Thoracic aorta (tissue), 2 donors: ENCODE measurements at regions not wholly inside any gene's neighbourhood (a gene's known extent, or its start where the extent isn't known, plus 50 kb on each side); places are given as distances from the start of the nearest gene placed in this dataset.

Experiments used
- ATAC-seq: fragments of 150-250 bp; one replicate; pipeline ENCODE4 v1.8.0; 2017; ENCODE audit warnings: low read depth; ENCODE audit not compliant: insufficient number of reproducible peaks, low FRiP score
- DNase-seq: peaks from one replicate; pipeline ENCODE4 v3.0.0-alpha.2; 2020; ENCODE audit warnings: low spot score
- H3K27ac ChIP-seq, 2 donors: fragments of 200-600 bp; sonication (generic); 1 replicate in 1 of 2; 2 replicates in 1 of 2; pipeline ENCODE4 v1.5.1; 2016; ENCODE audit warnings: mild to moderate bottlenecking in 2 of 2, moderate library complexity in 2 of 2
- H3K27me3 ChIP-seq: fragments of 200-600 bp; sonication (generic); replicated peaks from 2 replicates; pipeline ENCODE4 v1.6.0; 2016; ENCODE audit warnings: mild to moderate bottlenecking; ENCODE audit not compliant: insufficient read depth
- H3K36me3 ChIP-seq: fragments of 200-600 bp; sonication (generic); one replicate; pipeline ENCODE4 v1.5.1; 2016
- H3K4me1 ChIP-seq, 2 donors: fragments of 200-600 bp; sonication (generic); 1 replicate in 1 of 2; 2 replicates in 1 of 2; pipeline versions ENCODE4 v1.5.1 to v1.6.0; 2016; ENCODE audit warnings: low read depth in 2 of 2, mild to moderate bottlenecking in 1 of 2; ENCODE audit not compliant: control insufficient read depth in 1 of 2
- H3K4me3 ChIP-seq: fragments of 200-600 bp; sonication (generic); 2 replicates; pipeline ENCODE4 v1.5.1; 2016; ENCODE audit warnings: mild to moderate bottlenecking
- H3K9me3 ChIP-seq: fragments of 200-600 bp; sonication (generic); 2 replicates; pipeline ENCODE4 v1.5.1; 2016
- TF ChIP-seq, protein P1 (sequence below): fragments of 200-600 bp; sonication (generic); IDR thresholded peaks from one replicate; pipeline ENCODE4 v1.5.1; 2019; ENCODE audit warnings: antibody characterized with exemption

DNA sequence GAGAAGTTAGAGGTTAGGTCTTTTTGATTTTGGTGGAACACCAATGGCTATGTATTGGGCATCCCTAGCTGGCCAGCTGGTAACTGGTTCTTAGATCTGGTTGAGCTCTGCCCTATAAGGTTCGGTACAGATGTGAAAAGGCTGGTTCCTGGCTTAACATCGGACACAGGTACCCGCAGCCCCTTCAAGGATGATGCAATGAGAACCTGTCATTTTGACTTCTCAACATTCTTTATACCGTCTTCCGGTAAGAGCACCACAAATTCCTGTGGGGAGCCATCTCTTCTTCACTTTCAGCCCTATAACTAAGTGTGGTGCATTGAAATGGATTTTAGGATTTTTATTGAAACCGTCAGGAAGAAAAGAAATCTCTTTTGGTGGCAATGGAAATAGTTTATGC, 222.8 kb downstream of the ADAMTS9 start:
- Histone ChIP-seq H3K27ac (no peak overlapping the region), H3K36me3 (no peaks in the 10 kb centered on the region), H3K27me3 (no peaks in the 10 kb centered on the region), H3K9me3 (no peaks in the 10 kb centered on the region), H3K4me3 (no peak overlapping the region), H3K4me1 (peaks cover 0 to 8% of the 10 kb centered on the region in 2 donors)
- ATAC-seq, result no peak
- no peak for DNase-seq
- TF ChIP-seq, protein P1, sequence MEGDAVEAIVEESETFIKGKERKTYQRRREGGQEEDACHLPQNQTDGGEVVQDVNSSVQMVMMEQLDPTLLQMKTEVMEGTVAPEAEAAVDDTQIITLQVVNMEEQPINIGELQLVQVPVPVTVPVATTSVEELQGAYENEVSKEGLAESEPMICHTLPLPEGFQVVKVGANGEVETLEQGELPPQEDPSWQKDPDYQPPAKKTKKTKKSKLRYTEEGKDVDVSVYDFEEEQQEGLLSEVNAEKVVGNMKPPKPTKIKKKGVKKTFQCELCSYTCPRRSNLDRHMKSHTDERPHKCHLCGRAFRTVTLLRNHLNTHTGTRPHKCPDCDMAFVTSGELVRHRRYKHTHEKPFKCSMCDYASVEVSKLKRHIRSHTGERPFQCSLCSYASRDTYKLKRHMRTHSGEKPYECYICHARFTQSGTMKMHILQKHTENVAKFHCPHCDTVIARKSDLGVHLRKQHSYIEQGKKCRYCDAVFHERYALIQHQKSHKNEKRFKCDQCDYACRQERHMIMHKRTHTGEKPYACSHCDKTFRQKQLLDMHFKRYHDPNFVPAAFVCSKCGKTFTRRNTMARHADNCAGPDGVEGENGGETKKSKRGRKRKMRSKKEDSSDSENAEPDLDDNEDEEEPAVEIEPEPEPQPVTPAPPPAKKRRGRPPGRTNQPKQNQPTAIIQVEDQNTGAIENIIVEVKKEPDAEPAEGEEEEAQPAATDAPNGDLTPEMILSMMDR, result no peak

DNA sequence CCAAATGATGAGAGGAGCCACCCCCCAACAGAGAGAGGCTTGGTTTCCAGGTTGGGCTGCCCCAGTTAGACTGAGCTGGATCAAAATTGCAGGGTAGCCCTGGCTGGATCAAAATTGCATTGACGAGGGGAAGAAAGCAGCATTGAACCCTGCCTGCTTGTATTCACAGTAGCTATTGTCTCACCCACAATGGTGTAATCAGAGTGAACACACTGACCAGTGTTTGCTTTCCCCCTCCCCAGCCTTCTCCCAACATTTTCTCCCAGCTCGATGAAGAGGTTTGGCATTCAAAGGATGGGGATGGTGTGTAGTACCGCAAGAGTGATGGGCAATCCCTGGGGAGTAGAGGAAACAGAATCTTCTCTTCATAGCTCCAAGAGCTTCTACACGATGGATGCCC, 223.8 kb downstream of the ADAMTS9 start:
- no peaks in the 10 kb centered on the region for H3K36me3 ChIP-seq
- peaks cover 0 to 8% of the 10 kb centered on the region in 2 donors for H3K4me1 ChIP-seq
- H3K4me3 ChIP-seq, result no peak overlapping the region
- no peak overlapping the region for H3K27ac ChIP-seq
- no peak for ATAC-seq
- DNase-seq, result no peak
- H3K27me3 ChIP-seq, result no peaks in the 10 kb centered on the region
- TF ChIP-seq, protein P1, result no peak
- no peaks in the 10 kb centered on the region for H3K9me3 ChIP-seq

DNA sequence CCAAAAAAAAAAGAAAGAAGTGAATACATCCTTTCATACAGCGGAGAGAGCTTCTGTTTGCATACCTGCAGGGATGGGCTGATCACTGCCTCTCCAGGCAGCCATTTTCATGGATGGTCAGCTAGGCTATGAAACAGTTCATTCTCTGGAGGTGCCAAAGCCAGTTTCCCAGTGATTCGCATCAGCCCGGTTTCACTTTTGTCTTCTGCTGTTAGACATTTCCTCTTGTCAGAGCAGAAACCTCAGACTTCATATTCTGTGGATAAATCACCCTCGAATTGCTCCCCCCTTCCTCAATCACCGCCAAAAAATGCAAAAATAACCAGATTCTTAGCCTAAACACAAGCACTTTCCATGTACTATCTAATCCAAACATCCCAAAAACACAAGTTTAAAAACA, 225.6 kb downstream of the ADAMTS9 start:
- no peak overlapping the region for H3K27ac ChIP-seq
- ATAC-seq, result no peak
- no peaks in the 10 kb centered on the region for H3K9me3 ChIP-seq
- no peak for DNase-seq
- peaks cover 0 to 8% of the 10 kb centered on the region in 2 donors for H3K4me1 ChIP-seq
- H3K4me3 ChIP-seq, result peak overlapping the region; percentile 45
- TF ChIP-seq, protein P1, result no peak
- H3K27me3 ChIP-seq, result no peaks in the 10 kb centered on the region
- no peaks in the 10 kb centered on the region for H3K36me3 ChIP-seq

DNA sequence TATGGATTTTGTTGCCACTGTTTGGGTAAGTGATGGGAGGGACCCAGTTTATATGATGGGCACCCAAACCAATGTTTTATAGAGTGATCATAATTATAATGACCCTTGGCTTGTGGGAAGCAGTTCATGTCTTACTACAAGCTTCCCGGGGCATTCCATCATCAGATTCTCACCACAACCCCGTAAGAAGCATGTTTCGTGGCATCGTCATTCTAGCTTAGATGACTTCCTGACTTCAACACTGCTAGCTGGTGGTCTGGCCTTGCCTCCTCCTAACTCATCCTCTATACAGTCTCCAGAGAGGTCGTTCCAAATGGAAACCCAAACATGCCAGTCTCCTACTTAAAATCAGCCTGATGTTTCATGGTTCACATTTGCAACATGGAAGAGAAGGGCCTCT, 226.9 kb downstream of the ADAMTS9 start:
- no peak overlapping the region for H3K27ac ChIP-seq
- H3K27me3 ChIP-seq, result no peaks in the 10 kb centered on the region
- DNase-seq (no peak), ATAC-seq (no peak)
- no peak overlapping the region for H3K4me3 ChIP-seq
- no peaks in the 10 kb centered on the region for H3K36me3 ChIP-seq
- TF ChIP-seq, protein P1, result no peak
- H3K4me1 ChIP-seq, result peaks cover 0 to 8% of the 10 kb centered on the region in 2 donors
- no peaks in the 10 kb centered on the region for H3K9me3 ChIP-seq

DNA sequence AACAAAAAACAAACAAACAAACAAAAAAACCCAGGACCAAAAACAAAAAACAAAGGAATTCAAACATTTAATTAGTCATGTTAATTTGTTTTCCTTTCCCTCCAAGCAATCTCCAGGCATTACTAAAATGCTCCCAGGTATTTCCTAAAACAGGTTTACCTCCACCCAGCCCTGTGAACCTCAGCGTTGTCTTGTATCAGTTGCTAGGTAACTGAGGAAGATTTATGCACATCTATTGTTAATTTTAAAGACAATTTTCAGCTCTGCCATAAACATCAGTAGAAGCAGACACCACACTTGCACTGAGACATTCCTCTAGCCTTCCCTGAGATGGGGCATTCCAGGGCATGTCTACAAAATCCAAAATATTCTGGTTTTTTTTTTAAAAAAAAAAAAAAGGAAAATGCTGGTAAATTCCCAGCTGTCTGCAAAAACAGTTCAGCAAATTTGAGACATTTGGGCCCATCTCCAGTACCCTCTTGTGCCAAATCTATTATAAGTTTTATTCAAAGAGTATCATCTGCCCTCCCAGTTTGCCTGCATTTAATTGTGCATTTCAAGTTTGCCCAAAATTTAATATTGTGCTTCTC, 227.6 kb downstream of the ADAMTS9 start:
- Histone ChIP-seq H3K4me3 (no peak overlapping the region), H3K9me3 (no peaks in the 10 kb centered on the region), H3K4me1 (peaks cover 0 to 8% of the 10 kb centered on the region in 2 donors), H3K36me3 (no peaks in the 10 kb centered on the region), H3K27ac (no peak overlapping the region), H3K27me3 (no peaks in the 10 kb centered on the region)
- DNase-seq, result no peak
- TF ChIP-seq, protein P1, result no peak
- ATAC-seq, result no peak
